NCI-H2107 treated with DMSO at 0.1 percent for 48 hours (cell line): ENCODE measurements at regions not wholly inside any gene's neighbourhood (a gene's known extent, or its start where the extent isn't known, plus 50 kb on each side); places are given as distances from the start of the nearest gene placed in this dataset.

Experiments used
- DNase-seq: peaks from one replicate; lab custom pipeline; 2025; ENCODE audit not compliant: unreplicated experiment; lab: John Stamatoyannopoulos, UW

DNA sequence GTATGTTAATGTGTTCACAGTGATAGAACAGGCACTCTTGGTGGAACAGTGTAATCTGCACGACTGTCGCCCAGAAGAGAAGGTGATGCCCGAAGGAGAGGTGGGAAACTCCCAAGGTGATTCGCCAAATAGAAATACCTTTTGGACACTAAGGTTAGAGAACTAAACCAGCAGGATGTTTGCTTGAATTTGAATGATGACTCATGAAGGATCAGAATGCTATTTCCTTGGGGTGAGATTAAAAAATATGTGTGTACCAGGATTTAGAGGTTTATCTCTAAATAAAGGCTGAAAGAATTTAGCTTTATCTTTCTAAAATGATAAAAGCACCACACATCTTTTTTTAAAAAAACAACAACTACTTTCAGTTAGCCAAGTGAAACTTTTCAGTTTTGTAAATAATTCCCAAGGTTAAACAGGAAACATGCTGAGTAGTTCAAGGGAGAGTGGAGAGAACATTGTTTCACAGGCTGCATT is 297.4 kb upstream of the TAS2R1 start:
- no peak for DNase-seq

DNA sequence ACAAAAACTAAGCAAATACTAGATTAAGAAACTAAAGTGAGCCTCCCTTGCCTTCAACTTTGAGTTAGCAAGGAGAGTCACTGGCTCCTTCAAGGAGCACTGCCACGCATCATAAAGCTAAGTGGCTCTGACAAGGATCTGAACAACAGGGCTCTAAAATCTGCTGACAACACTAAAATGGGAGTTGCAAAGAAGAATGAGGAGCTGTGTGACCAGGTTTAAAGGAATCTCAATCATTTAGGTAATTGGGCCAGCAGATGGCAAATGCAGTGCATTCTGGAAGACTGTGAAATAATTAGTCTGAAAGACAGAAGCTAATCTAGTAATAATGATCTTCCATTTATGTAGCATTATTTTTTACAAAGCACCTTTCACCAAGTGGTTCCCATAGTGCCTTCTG is 297.0 kb upstream of the TAS2R1 start:
- no peak for DNase-seq

DNA sequence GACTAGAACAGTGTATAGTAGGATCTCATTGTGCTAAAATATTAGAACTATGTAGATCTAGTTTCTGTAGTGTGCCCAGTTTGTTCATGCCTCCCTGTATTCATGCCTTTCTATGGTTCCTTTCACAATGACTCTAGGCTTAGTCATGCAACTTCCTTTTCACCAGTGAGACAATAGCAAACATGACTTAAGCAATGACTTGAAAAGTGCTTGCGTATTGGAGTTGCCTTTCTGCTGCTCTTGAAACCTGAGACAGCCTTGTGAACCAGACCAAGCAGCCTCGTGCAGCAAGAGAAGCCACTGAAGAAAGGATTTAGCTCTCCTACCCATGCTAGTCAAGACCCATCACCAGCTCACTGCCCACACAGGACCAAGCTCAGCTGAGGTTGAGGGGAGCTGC is 294.5 kb upstream of the TAS2R1 start:
- no peak for DNase-seq

DNA sequence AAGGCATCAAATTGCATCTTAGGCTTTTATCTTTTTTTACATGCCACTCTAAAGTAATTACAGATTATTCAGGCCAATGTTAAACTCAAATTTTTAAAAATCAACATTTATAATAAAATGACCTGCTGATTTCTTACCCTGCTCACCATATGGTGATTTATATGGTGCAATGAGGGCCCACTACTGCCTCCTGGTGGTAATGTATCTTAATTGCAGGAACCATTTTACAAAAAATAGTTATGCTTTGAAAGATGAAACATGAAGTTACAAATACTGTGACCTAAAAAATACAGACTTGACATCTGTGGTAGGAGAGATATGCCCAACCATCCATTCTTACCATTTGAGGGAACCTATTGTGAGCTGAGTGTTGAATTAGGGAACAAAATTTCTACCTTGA is 292.6 kb upstream of the TAS2R1 start:
- no peak for DNase-seq

DNA sequence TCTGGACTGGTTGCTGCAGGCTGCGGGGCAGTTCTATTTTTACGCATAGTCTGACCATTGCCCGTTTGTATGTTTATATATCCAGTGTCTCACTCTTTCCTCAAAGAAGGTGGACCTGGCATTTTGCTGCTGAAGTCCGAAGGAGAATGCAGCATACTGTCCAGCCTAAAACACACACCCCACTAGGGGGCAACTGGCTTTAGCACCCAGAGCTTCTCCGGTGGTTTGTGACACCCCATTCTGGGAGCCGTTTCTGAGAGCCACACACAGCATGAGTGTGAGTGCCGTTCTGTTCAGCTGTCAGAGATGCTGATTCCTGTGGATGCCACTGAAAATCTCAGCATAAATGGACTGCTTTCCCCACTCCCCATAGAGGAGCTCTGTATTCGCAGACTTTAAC is 290.5 kb upstream of the TAS2R1 start:
- no peak for DNase-seq

DNA sequence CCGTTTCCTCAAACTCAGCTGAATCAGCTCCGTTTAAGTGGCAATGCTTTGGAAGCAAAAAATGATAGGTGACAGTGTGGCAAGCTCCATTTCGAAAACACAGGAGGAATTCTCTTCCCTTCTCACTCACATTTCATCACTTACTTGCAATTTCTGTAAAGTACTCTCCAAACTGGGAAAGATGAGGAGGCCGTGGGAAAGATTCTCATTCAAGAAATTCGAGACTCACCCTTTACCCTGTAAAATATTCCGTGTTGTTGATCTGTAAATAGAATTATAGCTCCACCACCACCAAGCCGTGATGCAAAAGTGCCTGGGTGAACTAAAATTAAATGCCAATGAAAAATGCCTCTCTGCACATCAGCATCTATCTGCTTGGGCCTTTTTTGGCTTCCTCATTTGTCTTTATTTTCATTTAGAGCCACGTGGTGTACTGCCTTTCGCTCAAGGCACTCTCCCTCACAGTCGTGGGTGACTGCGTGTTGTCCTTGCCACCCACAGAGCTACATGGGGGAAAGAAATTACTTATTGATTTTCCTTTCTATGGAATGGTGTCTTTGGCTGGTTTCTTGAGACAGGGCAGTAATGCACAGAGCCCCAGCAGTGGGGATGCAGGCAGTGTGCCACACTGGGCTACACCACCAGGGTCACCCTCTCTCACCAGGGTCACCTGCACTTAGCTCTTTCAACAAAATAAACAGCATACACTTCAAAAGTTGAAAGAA is 289.3 kb upstream of the TAS2R1 start:
- no peak for DNase-seq

DNA sequence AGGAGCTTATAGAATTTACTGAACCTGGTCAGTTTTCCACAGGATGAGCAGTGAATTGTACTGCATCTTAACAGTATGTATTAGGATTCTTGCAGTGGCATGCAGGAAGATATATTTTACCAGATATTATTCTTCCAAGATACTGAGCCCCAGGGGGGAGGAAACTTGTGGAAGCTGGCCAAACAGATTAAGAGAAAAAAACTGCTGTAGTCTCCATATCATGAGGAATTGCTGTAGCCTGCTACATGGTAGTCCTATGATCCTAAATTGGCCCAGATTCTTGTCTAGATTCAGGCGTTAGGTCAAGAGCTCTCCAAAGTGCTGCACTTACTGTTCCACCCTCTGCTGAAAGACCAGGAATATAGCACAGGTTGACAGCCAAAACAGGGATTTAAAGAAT is 275.5 kb upstream of the TAS2R1 start:
- DNase-seq, result no peak

DNA sequence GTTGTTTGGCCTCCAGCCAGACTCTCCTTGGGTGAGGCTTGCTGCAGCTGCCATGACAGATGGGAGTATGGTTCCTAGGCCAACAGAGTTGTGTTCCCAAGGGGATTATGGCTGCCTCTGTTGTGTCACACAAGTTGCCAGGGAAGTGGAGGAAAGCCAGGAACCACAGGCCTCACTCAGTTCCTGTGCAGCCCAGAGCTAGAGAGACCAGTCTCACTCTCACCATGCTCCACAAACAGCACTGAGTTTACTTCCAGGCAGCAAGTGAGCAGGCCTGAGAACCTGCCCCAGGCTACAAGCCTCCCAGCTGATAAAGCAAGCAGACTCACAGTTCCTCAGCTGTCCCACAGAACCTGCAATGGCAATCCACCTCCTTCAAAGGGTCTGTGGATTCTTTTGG is 273.6 kb upstream of the TAS2R1 start:
- DNase-seq, result no peak

DNA sequence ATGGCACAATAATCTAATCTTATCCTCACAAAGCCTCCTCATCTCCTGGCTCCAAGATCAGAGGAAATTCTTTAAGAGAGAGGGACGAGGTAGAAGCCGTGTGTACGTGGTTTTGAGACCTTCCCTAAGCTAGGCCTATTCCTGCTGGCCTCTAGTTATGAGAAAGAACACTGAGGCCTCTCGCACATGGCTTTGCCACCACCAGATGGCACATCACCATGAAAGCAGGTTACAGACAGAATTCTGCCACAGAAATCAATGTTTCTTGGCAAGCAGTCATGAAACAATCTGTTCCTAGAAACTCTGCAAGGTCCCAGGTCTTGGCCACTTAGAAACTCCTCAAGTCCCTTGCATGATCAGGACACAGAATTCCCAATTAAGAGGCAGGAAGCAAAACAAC is 268.2 kb upstream of the TAS2R1 start:
- DNase-seq, result no peak

DNA sequence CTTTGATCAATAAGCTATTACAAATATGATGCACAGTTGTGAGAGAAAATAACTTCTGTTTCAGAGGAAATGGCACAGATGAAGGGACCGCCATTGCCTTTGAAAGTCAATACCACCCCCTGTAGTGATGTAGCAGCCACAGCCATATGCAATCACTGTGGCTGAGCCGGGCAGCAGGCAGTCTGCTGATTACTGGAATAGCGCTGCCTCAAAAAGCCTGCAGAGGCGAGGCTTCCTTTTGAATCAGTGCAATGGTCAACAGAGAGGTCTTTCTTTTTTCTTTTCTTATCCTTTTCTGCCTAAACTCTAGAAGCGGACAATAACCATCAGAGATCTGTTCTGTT is 265.1 kb upstream of the TAS2R1 start:
- no peak for DNase-seq

DNA sequence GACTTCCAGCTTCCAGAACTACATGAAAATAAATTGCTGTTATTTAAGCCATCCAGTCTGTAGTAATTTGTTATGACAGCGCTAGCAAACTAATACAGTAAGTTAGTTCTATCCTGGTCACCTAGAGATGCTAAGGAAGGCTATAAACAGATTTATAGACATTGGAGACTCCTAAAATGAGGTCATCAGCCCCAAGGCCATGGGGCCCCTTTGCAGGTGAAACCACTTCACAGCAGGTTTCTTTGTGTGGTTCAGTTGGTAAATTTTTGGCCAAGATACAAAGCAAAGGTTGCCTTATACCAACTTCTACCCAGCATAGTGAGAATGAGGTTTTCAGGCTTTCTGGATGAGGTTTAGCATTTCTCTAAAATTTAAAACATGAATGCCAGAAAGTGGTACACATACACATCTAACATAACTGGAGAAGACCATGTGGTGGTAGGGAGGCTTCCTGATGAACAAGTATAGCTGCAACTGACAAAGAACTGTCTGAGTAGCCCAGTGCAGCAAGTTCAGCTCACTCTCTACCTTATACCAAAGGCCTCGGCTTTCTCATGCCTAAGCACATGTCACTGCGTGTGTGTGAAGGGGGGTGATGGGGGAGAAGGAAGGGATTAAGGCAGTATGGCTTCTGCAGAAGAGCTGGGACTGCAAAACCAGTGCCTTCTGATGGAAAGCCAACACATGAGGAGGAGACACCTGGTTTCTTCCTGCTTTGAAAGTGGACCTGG is 264.6 kb upstream of the TAS2R1 start:
- DNase-seq, result no peak

DNA sequence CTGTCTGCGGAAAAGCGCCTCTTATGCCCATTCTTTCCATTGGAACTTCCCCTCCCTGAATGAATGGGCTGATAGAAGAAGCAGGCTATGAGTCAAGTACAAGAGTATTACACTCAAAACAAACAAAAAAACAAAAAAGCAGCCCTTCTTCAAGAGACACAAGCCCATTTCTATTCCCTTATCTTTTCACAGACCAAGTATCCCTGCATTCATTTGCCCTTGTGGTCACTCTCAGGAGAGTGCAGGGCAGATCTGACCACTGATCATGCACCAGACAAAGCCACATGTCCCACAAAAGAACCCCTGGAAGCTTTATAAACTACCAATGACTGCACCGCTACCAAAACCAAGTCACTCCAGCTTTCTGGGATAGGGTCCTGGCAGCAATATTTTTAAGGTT is 262.5 kb upstream of the TAS2R1 start:
- DNase-seq, result no peak

DNA sequence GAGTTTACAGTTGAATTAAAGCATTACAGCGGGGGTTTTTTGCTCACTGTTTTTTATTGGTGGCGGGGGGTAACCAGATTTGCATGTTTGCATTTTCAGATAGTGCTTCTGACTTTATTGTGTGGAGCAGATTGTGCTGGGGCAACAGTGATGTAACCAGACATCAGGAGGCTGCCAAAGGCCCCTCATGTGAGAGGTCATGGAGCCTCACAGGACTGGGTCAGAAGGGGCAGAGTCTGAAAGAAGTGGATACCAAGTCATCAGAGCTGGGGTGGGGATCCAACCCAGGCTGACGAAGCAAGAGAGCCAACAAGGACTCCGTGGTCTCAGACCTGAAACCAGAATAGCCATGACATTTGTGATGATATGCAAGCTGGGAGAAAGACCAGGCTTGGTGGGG is 259.4 kb upstream of the TAS2R1 start:
- no peak for DNase-seq

DNA sequence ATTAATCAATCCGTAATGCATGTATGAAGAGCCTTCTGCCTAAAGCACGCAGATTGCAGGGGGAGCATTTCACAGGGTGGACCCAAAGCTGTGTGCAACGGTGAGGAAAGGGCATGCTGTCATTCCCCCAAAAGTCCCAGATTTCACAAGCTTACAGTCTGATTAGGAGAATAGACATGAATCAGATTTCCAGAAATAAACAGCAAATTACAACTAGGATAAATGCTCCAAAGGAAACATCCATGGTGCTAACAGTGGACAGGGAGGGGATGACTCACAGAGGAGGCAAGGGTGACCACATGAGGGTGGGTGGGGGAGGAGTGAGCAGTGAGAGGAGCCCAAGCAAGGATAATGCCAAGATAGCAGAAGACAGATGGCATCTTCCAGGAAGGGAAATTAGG is 258.4 kb upstream of the TAS2R1 start:
- DNase-seq, result no peak

DNA sequence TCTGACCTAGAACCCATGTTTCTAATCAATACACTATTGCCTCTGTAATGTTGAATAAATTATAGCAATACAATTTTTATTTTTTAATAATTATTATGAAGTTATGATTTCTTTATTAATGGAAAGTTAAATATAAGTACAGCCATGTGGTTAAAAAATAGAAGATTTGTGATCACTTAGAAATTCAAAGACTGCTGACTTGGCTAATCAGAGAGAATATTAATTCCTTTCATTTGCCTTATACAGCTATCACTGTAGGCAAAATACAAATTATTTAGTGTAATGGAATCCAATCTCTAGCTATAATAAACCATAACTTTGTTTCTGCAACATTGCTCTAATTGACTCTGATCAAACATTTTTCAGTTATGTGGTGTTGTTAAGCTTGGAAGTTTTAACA is 255.0 kb upstream of the TAS2R1 start:
- no peak for DNase-seq

DNA sequence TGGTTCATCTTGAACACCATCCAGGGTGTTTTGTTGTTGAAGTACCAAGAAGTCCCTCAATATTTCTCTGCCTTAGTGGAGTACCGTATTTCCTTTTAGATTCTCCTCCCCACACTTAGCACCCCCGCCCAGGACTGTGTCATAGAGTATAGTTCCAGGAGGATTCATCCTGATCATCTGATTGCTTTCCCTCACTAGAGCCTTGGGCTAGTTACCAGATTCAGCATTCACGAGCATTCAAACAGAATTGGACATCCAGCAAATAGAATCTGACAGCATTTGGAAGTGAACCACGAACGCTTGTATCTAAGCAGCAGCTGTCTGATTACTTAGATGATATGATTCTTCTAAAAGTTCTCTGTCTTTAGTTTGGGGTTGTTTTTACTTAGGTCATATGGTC is 248.1 kb upstream of the TAS2R1 start:
- DNase-seq, result no peak

DNA sequence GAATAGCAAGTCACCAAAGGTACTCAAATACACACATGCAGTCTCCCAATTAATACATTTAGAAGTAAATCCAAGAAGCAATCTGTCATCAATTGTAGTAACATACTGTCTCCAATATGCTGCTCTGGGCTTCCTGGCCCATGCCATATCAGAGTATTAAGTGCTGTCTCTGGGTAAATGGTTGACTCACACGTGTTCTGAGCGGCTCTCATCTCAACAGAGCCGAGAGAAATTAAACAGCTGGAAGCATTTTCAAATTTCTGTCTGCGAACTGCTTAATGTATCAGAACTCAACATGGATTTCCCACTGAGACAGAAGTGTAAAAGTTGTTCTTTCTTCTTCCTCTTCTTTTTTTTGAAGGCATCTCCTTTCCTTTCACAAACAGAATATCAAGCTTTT is 247.3 kb upstream of the TAS2R1 start:
- no peak for DNase-seq

DNA sequence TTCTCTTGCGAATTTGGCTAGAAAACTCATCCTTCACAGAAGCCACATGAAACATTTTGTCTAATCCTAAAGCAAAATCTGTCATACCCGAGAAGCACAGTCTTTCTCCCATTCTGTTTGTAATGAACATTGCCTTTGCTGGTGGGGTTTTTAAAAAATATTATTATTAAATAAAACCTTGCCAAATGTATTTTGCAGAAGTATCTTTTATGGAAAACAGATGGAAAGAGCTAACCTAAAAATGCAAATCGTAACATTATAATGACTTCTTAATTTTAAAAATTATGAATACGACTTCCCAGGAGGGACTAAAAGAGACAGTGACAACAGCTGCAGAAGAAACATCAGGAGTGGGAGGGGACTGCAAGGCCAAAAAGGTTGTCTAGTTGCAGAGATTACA is 246.3 kb upstream of the TAS2R1 start:
- DNase-seq, result no peak

DNA sequence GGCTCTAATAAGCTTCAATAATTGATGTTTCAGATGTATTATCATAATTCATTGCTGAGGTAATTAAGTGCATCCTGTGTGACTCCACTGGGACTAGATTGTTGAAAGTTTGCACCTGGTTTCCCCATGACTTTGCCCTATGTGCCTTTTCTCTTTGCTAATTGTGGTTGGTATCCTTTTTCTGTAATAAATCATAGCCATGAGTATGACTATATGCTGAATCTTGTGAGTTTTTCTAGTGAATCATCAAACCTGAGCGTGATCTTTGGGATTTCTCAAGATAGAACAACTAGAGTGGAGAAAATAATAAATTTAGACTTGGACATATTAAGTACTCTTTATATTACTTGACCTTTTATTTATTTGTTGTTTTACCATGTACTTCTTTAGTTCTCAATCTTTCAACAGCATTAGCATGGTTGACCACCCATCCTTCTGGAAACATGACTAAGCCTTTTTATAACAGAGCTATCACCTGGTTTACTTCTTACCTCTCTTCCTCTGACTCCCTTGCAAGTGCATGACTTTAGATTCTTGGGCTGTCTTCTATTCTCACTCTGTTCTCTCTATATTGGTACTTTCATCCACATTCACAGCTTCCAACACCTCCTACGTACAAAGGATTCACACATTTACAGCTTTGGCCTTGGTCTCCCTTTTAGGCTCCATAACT is 239.6 kb upstream of the TAS2R1 start:
- no peak for DNase-seq

DNA sequence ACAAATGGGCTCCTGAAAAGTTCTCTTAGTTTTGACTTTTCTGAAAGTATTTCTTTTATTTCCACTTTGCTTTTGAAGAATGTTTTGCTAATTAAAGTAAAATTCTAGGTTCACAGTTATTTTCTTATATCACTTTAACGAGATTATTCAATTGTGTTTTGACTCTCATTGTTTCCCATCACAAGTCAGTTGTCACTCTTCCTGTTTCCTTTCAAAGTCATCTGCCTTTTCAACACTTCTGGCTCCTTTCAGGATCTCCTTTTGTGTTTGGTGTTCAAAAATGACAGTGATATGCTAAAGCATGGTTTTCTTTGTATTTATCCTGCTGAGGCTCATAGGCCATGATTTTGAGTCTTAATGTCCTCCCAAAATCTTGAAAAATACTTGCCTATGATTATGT is 235.4 kb upstream of the TAS2R1 start:
- DNase-seq, result no peak

DNA sequence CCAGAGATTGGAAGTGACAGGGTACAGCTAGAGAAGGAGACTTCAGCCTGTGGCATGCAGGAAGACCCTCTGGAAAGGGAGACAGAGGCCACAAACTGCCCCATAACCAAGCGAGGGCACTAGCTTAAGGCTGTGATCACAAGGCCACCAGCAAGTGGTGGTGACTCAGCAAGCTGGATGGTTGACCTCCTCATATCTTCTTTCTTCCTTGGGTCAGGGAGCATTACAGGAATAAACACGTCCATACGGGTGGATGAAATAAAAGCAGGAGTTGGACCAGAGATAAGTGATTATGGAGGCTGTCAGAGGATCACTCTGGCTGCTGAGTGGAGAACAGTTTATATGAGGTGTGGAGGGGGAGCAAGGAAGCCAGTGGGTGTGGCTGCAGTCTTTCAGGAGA is 234.6 kb upstream of the TAS2R1 start:
- no peak for DNase-seq

DNA sequence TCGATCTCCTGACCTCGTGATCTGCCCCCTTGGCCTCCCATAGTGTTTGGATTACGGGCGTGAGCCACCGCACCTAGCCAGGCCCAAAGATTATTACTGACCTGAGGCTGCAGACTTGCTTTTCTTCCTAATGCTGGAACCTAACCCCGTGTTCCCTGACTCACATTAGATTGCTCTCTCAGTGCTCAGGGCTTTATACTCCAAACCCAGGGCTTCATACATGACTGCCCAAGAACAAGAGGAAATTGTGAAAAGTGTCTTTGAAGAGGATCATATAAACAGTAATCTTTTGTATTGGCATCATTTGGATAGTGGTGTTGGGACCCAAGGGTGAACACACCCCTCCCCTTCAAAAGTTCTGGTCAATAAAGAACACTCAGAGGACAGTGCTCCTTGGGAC is 233.3 kb upstream of the TAS2R1 start:
- DNase-seq, result no peak
